Activated B cell treated with CpG ODN at 0.5 μM for 24 hours (primary cell): ENCODE measurements at regions not wholly inside any gene's neighbourhood (a gene's known extent, or its start where the extent isn't known, plus 50 kb on each side); places are given as distances from the start of the nearest gene placed in this dataset.

Source experiments
- ATAC-seq: fragments of 200-7000 bp; cut with Tn5 transposase; one replicate; pipeline ENCODE4 v1.10.0; 2021; ENCODE audit warnings: low read depth, mild to moderate bottlenecking, moderate library complexity
- CTCF ChIA-PET: fragments of 350-600 bp; sonication (Branson Sonifier 250); formaldehyde crosslinking; loops from one replicate; lab custom pipeline; 2021; ENCODE audit warnings: antibody characterized with exemption; lab: Charles Lee
- POLR2A ChIA-PET: fragments of 350-600 bp; sonication (Branson Sonifier 250); formaldehyde crosslinking; loops from one replicate; lab custom pipeline; 2021; ENCODE audit warnings: antibody characterized with exemption; lab: Charles Lee
- DNase-seq: peaks from one replicate; pipeline ENCODE4 v3.0.0; 2022
- H3K27ac Mint-ChIP-seq: one replicate; pipeline ENCODE4 v1.8.0; 2020; ENCODE audit warnings: mixed read lengths
- H3K27me3 Mint-ChIP-seq: one replicate; pipeline ENCODE4 v1.8.0; 2021; ENCODE audit warnings: mixed read lengths
- H3K36me3 Mint-ChIP-seq: one replicate; pipeline ENCODE4 v1.8.0; 2021; ENCODE audit warnings: low read depth, mixed read lengths
- H3K4me1 Mint-ChIP-seq: one replicate; pipeline ENCODE4 v1.8.0; 2021; ENCODE audit warnings: mixed read lengths
- H3K4me3 Mint-ChIP-seq: one replicate; pipeline ENCODE4 v1.8.0; 2020; ENCODE audit warnings: mild to moderate bottlenecking, mixed read lengths
- H3K9me3 Mint-ChIP-seq: one replicate; pipeline ENCODE4 v1.8.0; 2020; ENCODE audit warnings: mixed read lengths
- intact Hi-C: fragments of 100-400 bp; cut with micrococcal nuclease; formaldehyde crosslinking; loops from one replicate; pipeline ENCODE4 v1.15.1; 2024
- TF ChIP-seq, protein P1 (sequence below): fragments of 200-600 bp; IDR thresholded peaks from one replicate; pipeline ENCODE4 v1.8.0; 2022; ENCODE audit warnings: antibody characterized with exemption, mild to moderate bottlenecking

DNA sequence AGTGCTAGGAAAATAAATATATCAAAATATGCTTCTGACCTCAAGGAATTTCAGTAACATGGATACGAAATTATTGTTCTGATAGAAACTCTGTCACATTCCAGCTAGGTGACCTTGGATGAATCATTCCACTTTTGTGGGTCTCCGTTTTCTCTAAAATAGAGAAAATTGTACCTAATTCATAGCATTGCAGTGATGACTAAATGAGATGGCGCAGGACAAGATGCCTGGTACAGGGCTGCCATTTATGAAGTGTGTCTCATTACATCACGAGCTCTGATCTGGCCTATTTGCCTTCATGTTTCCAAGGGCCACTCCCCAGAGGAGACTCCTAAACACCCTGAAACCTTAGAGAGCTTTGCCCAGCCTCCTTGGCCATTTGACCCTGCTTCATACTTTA, 480.0 kb upstream of the USP24 start:
- TF ChIP-seq, protein P1, sequence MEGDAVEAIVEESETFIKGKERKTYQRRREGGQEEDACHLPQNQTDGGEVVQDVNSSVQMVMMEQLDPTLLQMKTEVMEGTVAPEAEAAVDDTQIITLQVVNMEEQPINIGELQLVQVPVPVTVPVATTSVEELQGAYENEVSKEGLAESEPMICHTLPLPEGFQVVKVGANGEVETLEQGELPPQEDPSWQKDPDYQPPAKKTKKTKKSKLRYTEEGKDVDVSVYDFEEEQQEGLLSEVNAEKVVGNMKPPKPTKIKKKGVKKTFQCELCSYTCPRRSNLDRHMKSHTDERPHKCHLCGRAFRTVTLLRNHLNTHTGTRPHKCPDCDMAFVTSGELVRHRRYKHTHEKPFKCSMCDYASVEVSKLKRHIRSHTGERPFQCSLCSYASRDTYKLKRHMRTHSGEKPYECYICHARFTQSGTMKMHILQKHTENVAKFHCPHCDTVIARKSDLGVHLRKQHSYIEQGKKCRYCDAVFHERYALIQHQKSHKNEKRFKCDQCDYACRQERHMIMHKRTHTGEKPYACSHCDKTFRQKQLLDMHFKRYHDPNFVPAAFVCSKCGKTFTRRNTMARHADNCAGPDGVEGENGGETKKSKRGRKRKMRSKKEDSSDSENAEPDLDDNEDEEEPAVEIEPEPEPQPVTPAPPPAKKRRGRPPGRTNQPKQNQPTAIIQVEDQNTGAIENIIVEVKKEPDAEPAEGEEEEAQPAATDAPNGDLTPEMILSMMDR: no peak
- Mint-ChIP-seq H3K27me3 (peaks cover 14% of the 10 kb centered on the region), H3K36me3 (no peaks in the 10 kb centered on the region), H3K9me3 (no peaks in the 10 kb centered on the region), H3K4me1 (no peaks in the 10 kb centered on the region), H3K27ac (no peak overlapping the region), H3K4me3 (no peak overlapping the region)
- intact Hi-C loops: no loop called here
- CTCF ChIA-PET: interaction anchor here (1.1 kb wide), 1 partner anchor 9 kb away, joined by 3 read pairs; no protein-coding TSS in a partner anchor
- DNase-seq (no peak), ATAC-seq (no peak)
- POLR2A ChIA-PET: no interaction called here

DNA sequence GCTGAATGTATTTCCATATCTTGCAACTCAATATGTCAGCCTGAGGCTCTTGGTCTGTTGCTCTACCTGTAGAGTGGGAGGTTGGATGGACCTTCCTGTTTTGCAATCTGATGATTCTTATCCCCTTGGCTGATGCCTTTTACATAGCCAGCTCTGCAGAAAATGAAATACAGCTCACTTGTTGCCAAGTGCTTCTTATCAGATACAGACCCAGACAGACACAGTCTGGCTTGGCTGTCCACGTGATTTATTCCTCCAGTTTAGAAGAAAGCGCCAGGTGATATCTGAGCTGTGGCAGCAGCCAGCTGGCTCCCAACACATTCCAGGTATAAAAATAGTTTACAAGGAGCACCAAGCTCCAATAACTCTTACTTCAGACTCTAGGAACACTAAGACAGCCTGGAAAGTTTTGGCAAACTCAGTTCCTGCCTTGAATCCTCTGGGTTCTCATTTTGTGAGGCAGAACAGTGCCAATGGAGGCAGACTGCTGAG, 479.2 kb upstream of the USP24 start:
- Mint-ChIP-seq H3K9me3 (no peaks in the 10 kb centered on the region), H3K27ac (no peak overlapping the region), H3K4me3 (no peak overlapping the region), H3K36me3 (no peaks in the 10 kb centered on the region), H3K4me1 (no peaks in the 10 kb centered on the region), H3K27me3 (peaks cover 14% of the 10 kb centered on the region)
- DNase-seq (no peak), ATAC-seq (no peak)
- TF ChIP-seq, protein P1: no peak
- POLR2A ChIA-PET: no interaction called here
- intact Hi-C loops: no loop called here
- CTCF ChIA-PET: no interaction called here

DNA sequence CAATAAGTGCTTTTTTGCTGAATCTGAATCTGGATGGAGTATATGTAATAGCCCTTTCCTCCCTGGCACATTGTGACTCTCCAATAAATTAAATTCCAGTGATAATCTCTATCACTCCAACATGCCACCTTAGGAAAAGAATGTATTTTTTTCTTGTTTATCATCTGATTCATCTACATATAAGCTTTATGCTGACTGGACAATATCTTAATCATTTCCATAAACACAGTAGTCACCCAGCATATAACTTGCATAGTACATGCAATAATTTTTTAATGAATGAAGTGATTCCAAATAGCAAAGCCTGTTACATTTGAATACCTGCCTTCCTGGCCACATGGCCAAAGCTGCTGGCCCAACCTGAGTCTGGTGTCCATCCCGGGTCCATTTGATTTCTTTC, 477.6 kb upstream of the USP24 start:
- ATAC-seq (no peak), DNase-seq (no peak)
- Mint-ChIP-seq H3K4me3 (no peak overlapping the region), H3K4me1 (no peaks in the 10 kb centered on the region), H3K27ac (no peak overlapping the region), H3K27me3 (peaks cover 9% of the 10 kb centered on the region), H3K9me3 (no peaks in the 10 kb centered on the region), H3K36me3 (no peaks in the 10 kb centered on the region)
- TF ChIP-seq, protein P1: no peak
- intact Hi-C loops: no loop called here
- ChIA-PET CTCF (no interaction called here), POLR2A (no interaction called here)

DNA sequence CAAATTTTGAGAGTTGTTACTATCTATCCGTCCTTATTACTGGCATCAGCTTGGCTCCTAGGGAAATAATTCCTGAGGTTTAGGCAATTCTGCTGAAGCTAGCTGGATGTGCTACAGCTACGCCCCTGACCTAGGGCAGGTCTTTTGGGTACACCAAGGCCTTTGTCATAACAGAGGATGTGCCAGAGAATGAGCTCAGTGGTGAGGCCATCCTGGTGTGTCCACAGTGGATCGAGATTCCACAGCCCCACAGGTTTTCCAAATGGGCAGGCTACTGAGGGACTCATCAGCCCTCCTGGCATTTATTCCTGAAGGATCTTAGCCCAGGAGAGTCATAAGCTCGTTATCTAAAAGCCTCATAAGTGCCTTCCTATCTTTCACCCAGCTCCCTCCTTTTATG, 475.2 kb upstream of the USP24 start:
- ATAC-seq (no peak), DNase-seq (no peak)
- Mint-ChIP-seq H3K27me3 (peaks cover 12% of the 10 kb centered on the region), H3K27ac (no peak overlapping the region), H3K9me3 (no peaks in the 10 kb centered on the region), H3K4me3 (no peak overlapping the region), H3K36me3 (no peaks in the 10 kb centered on the region), H3K4me1 (no peaks in the 10 kb centered on the region)
- ChIA-PET CTCF (no interaction called here), POLR2A (no interaction called here)
- intact Hi-C loops: no loop called here
- TF ChIP-seq, protein P1: no peak

DNA sequence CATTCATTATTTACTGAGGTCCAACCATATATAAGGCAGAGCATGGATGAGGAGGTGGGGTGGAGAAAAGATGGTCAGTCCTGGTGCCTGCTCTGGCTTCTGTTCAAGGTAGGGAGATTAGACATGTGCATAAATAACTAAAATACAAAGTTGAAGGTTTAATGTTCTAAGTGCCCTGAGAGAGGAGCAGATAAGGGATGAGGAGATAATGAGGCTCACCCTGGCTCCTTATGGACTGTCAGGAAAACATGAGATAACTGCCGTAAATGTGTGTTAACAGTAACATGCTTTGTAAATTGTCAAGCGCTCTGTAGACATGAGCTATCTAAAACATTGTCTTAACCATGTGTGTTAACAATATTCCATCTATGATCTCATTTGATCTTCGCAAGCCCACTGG, 474.6 kb upstream of the USP24 start:
- TF ChIP-seq, protein P1: no peak
- peaks cover 12% of the 10 kb centered on the region for H3K27me3 Mint-ChIP-seq
- ATAC-seq (no peak), DNase-seq (no peak)
- no peaks in the 10 kb centered on the region for H3K4me1 Mint-ChIP-seq
- ChIA-PET POLR2A (no interaction called here), CTCF (no interaction called here)
- no peaks in the 10 kb centered on the region for H3K36me3 Mint-ChIP-seq
- intact Hi-C loops: no loop called here
- no peaks in the 10 kb centered on the region for H3K9me3 Mint-ChIP-seq
- no peak overlapping the region for H3K27ac Mint-ChIP-seq
- H3K4me3 Mint-ChIP-seq: no peak overlapping the region
